B cell (primary cell): ENCODE measurements at regions not wholly inside any gene's neighbourhood (a gene's known extent, or its start where the extent isn't known, plus 50 kb on each side); places are given as distances from the start of the nearest gene placed in this dataset.

ENCODE experiments used
- ATAC-seq: fragments of 200-7000 bp; cut with Tn5 transposase; one replicate; pipeline ENCODE4 v1.10.0; 2021; ENCODE audit warnings: low read depth, mild to moderate bottlenecking, moderate number of reproducible peaks, moderate library complexity
- CTCF ChIA-PET: fragments of 350-600 bp; sonication (Branson Sonifier 250); formaldehyde crosslinking; loops from one replicate; lab custom pipeline; 2021; ENCODE audit warnings: antibody characterized with exemption, inconsistent platforms; lab: Charles Lee
- POLR2A ChIA-PET: fragments of 350-600 bp; sonication (Branson Sonifier 250); formaldehyde crosslinking; loops from one replicate; lab custom pipeline; 2021; ENCODE audit warnings: antibody characterized with exemption; lab: Charles Lee
- DNase-seq: peaks from one replicate; pipeline ENCODE4 v3.0.0; 2013
- H2AFZ ChIP-seq: 2 replicates; pipeline ENCODE4 v1.6.1; 2012; ENCODE audit warnings: mild to moderate bottlenecking, low read depth, low read length; ENCODE audit not compliant: insufficient read depth, poor library complexity, severe bottlenecking
- H3K27ac ChIP-seq, 2 donors: 1 replicate in 1 of 2; 2 replicates in 1 of 2; pipeline ENCODE4 v1.5.1; 2012 to 2013; ENCODE audit warnings: low read length in 2 of 2, mild to moderate bottlenecking in 2 of 2, moderate library complexity in 1 of 2
- H3K27me3 ChIP-seq, 4 experiments: fragments of 200-600 bp in 1 of 4; sonication (generic) in 1 of 4; replicated peaks in 1 of 4; 1 replicate in 2 of 4; 2 replicates in 2 of 4; pipeline versions ENCODE4 v1.6.1 to v1.7.0; 2013 to 2016; ENCODE audit warnings: low read length in 3 of 4, mild to moderate bottlenecking in 2 of 4, mixed read lengths in 1 of 4, moderate library complexity in 1 of 4; ENCODE audit not compliant: insufficient read depth in 4 of 4, control insufficient read depth in 3 of 4; ENCODE audit errors: control extremely low read depth in 1 of 4
- H3K36me3 ChIP-seq, 2 experiments: replicated peaks in 1 of 2; 1 replicate in 1 of 2; 2 replicates in 1 of 2; pipeline versions ENCODE4 v1.6.1 to v1.7.1; 2013; ENCODE audit warnings: low read length in 1 of 2; ENCODE audit not compliant: insufficient read depth in 2 of 2, control insufficient read depth in 1 of 2; ENCODE audit errors: control extremely low read depth in 1 of 2, extremely low read depth in 1 of 2
- H3K4me1 ChIP-seq, 2 donors: fragments of 200-600 bp in 1 of 2; sonication (generic) in 1 of 2; 1 replicate in 1 of 2; 2 replicates in 1 of 2; pipeline versions ENCODE4 v1.5.1 to v1.6.1; 2013 to 2017; ENCODE audit warnings: low read length in 2 of 2; ENCODE audit not compliant: control insufficient read depth in 2 of 2, insufficient read depth in 2 of 2
- H3K4me2 ChIP-seq: replicated peaks from 2 replicates; pipeline ENCODE3; 2012; ENCODE audit warnings: mild to moderate bottlenecking, low read depth, low read length; ENCODE audit not compliant: poor library complexity, severe bottlenecking
- H3K4me3 ChIP-seq, 5 experiments: fragments of 200-600 bp in 1 of 5; sonication (generic) in 1 of 5; 1 replicate in 3 of 5; 2 replicates in 2 of 5; pipeline versions ENCODE4 v1.5.1 to v1.7.0; 2011 to 2016; ENCODE audit warnings: low read length in 4 of 5, mild to moderate bottlenecking in 4 of 5, low read depth in 2 of 5, control low read depth in 1 of 5, moderate library complexity in 1 of 5; ENCODE audit not compliant: insufficient read depth in 1 of 5; ENCODE audit errors: control extremely low read depth in 1 of 5, extremely low read depth in 1 of 5
- H3K79me2 ChIP-seq: fragments of 200-600 bp; sonication (generic); one replicate; pipeline ENCODE4 v1.6.0; 2016; ENCODE audit warnings: low read length; ENCODE audit not compliant: control insufficient read depth, insufficient read depth
- H3K9ac ChIP-seq: fragments of 200-600 bp; sonication (generic); 2 replicates; pipeline ENCODE4 v1.6.1; 2017; ENCODE audit warnings: mild to moderate bottlenecking, low read length, moderate library complexity
- H3K9me3 ChIP-seq, 3 donors: one replicate each; pipeline versions ENCODE4 v1.6.1 to v1.7.1; 2013; ENCODE audit warnings: low read length in 2 of 3; ENCODE audit not compliant: control insufficient read depth in 2 of 3, insufficient read depth in 1 of 3; ENCODE audit errors: control extremely low read depth in 1 of 3
- H4K20me1 ChIP-seq: 2 replicates; pipeline ENCODE4 v1.6.0; 2012; ENCODE audit warnings: mild to moderate bottlenecking, low read length; ENCODE audit not compliant: insufficient read depth, control insufficient read depth, poor library complexity, severe bottlenecking
- H3K27ac Mint-ChIP-seq: one replicate; pipeline ENCODE4 v1.8.0; 2021; ENCODE audit warnings: mixed read lengths
- H3K27me3 Mint-ChIP-seq: one replicate; pipeline ENCODE4 v1.8.0; 2021; ENCODE audit warnings: mixed read lengths
- H3K4me1 Mint-ChIP-seq: one replicate; pipeline ENCODE4 v1.8.0; 2021; ENCODE audit warnings: mixed read lengths
- H3K4me3 Mint-ChIP-seq: one replicate; pipeline ENCODE4 v1.8.0; 2021; ENCODE audit warnings: mixed read lengths
- H3K9me3 Mint-ChIP-seq: one replicate; pipeline ENCODE4 v1.8.0; 2022; ENCODE audit warnings: mixed read lengths; ENCODE audit not compliant: insufficient read depth
- EZH2 ChIP-seq: IDR thresholded peaks from 2 replicates; pipeline ENCODE4 v1.6.1; 2012; ENCODE audit warnings: borderline replicate concordance, low read depth, mild to moderate bottlenecking, moderate library complexity, low read length; ENCODE audit not compliant: insufficient read depth, poor library complexity, severe bottlenecking
- WGBS: methylation state at CpG from one replicate; pipeline ENCODE4 v1.1.5; 2013; ENCODE audit warnings: missing lambda C conversion rate; ENCODE audit not compliant: insufficient coverage; 5-methylcytosine and 5-hydroxymethylcytosine counted together
- intact Hi-C: fragments of 100-400 bp; cut with micrococcal nuclease; formaldehyde crosslinking; loops from one replicate; pipeline ENCODE4 v1.10.0; 2022
- TF ChIP-seq, protein P1 (sequence below): fragments of 200-600 bp; IDR thresholded peaks from one replicate; pipeline ENCODE4 v1.8.0; 2022; ENCODE audit warnings: antibody characterized with exemption, mild to moderate bottlenecking

DNA sequence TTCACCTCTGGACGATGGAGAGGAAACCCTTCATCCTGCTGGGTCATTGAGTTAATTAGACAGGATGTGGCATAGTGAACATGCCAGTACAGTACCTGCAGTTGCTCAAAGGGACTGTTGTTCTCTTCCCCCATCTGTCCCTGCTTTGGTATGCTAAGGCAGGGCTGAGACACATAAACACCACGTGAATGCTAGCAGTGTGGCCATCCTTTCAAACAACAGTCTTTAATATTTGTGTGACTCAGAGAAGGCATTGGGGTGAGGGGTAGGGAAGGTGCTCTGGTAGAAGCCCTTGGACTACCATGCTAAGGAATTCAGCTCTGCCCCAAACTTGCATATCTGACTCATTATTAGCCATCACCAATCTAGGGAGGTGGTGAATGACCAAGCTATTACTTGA, 180.2 kb upstream of the ZNF618 start:
- Histone ChIP-seq H2AFZ (no peak overlapping the region), H3K27me3 (peaks cover 0 to 7% (median 1%) of the 10 kb centered on the region in 4 experiments), H4K20me1 (no peaks in the 10 kb centered on the region), H3K27ac (no peak overlapping the region), H3K36me3 (no peaks in the 10 kb centered on the region), H3K9ac (no peak overlapping the region), H3K4me3 (no peak overlapping the region), H3K9me3 (peaks cover 0 to 5% (median 4%) of the 10 kb centered on the region in 3 donors), H3K4me1 (no peaks in the 10 kb centered on the region), H3K79me2 (no peaks in the 10 kb centered on the region), H3K4me2 (no peak overlapping the region)
- TF ChIP-seq, protein P1, sequence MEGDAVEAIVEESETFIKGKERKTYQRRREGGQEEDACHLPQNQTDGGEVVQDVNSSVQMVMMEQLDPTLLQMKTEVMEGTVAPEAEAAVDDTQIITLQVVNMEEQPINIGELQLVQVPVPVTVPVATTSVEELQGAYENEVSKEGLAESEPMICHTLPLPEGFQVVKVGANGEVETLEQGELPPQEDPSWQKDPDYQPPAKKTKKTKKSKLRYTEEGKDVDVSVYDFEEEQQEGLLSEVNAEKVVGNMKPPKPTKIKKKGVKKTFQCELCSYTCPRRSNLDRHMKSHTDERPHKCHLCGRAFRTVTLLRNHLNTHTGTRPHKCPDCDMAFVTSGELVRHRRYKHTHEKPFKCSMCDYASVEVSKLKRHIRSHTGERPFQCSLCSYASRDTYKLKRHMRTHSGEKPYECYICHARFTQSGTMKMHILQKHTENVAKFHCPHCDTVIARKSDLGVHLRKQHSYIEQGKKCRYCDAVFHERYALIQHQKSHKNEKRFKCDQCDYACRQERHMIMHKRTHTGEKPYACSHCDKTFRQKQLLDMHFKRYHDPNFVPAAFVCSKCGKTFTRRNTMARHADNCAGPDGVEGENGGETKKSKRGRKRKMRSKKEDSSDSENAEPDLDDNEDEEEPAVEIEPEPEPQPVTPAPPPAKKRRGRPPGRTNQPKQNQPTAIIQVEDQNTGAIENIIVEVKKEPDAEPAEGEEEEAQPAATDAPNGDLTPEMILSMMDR, result no peak
- TF ChIP-seq EZH2, result no peak
- H3K4me3 Mint-ChIP-seq, result no peak overlapping the region
- H3K4me1 Mint-ChIP-seq, result no peaks in the 10 kb centered on the region
- DNase-seq (no peak), ATAC-seq (no peak)
- intact Hi-C loops, result no loop called here
- peaks cover 2% of the 10 kb centered on the region for H3K9me3 Mint-ChIP-seq
- peaks cover 44% of the 10 kb centered on the region for H3K27me3 Mint-ChIP-seq
- POLR2A ChIA-PET, result no interaction called here
- no peak overlapping the region for H3K27ac Mint-ChIP-seq
- CTCF ChIA-PET, result no interaction called here
- 0% methylated on average over 1 of the region's 2 CpGs for WGBS

DNA sequence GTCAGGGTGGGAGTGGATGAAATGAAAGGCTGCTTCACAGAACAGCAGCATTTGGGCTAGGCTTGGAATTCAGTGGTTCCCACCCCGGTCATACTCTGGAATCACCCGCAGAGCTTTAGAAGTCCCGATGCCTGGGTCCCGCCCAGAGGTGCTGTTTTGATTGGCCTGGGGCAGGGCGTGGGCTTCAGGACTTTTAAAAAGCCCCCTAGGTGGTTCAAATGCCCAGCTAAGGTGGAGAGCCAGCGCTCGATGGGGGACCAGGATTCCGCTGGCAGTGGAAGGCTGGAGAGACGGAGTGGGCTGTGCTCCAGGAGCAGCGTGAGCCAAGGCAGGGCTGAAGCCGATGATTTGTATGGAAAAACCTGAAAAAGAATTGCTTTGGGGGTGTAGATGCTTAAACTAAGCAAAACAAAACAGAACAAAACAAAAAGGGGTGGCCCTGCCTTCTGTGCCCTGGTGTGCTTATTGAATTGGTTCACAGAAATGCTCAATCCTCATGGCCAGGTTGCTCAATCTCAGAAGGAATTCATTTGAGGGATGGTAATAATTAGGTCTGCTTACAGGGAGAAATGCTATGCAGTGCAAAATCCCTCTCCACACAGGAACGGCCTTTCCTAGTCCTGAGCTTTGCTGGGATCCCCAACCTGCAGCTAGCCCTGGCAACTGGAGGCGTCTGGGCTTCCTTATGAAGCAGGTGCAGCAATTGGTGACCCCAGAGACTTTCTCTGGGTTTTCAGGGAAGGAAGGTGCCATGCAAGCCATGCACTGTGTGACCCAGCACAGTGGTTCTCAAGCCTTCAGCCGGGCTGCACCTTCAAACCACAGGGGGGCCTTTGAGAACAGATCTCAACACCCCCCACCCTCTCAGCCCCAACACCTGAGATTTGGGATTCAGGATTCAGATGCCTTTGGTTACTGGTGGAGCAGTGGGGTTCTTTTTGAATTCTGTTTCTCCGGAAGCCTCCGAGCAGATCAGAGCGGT, 174.0 kb upstream of the ZNF618 start:
- no peak overlapping the region for H3K4me3 Mint-ChIP-seq
- peaks cover 0 to 2% (median 0%) of the 10 kb centered on the region in 4 experiments for H3K27me3 ChIP-seq
- ATAC-seq (no peak), DNase-seq (no peak)
- H3K9me3 ChIP-seq, result no peaks in the 10 kb centered on the region
- H3K9ac ChIP-seq, result no peak overlapping the region
- no peak overlapping the region for H3K27ac ChIP-seq
- no peak overlapping the region for H3K4me3 ChIP-seq
- H3K4me2 ChIP-seq, result no peak overlapping the region
- 85% methylated on average over 13 of the region's 17 CpGs for WGBS
- no peaks in the 10 kb centered on the region for H3K4me1 Mint-ChIP-seq
- ChIA-PET CTCF (no interaction called here), POLR2A (no interaction called here)
- no peak overlapping the region for H2AFZ ChIP-seq
- no peak overlapping the region for H3K27ac Mint-ChIP-seq
- H4K20me1 ChIP-seq, result no peaks in the 10 kb centered on the region
- intact Hi-C loops, result no loop called here
- peaks cover 28% of the 10 kb centered on the region for H3K27me3 Mint-ChIP-seq
- H3K79me2 ChIP-seq, result no peaks in the 10 kb centered on the region
- H3K36me3 ChIP-seq, result no peaks in the 10 kb centered on the region
- peaks cover 2% of the 10 kb centered on the region for H3K9me3 Mint-ChIP-seq
- H3K4me1 ChIP-seq, result no peaks in the 10 kb centered on the region
- TF ChIP-seq, protein P1, result no peak
- no peak for TF ChIP-seq EZH2
